PC-3 (cell line): ENCODE measurements at regions not wholly inside any gene's neighbourhood (a gene's known extent, or its start where the extent isn't known, plus 50 kb on each side); places are given as distances from the start of the nearest gene placed in this dataset.

ENCODE experiments used
- ATAC-seq: fragments of 200-7000 bp; cut with Tn5 transposase; 2 replicates; pipeline ENCODE4 v1.9.1; 2020; ENCODE audit warnings: mild to moderate bottlenecking, moderate library complexity
- BruUV-seq: library from RNA; stranded (reverse); fragments of 400-500 nt; replicated peaks from 2 replicates; lab custom pipeline; 2021; lab: Mats Ljungman, UMichigan
- CTCF ChIA-PET: fragments of 300-600 bp; sonication (Branson Sonifier 250); formaldehyde crosslinking; loops from one replicate; lab custom pipeline; 2022; ENCODE audit warnings: antibody characterized with exemption; lab: Charles Lee
- POLR2A ChIA-PET: fragments of 300-600 bp; sonication (Branson Sonifier 250); formaldehyde crosslinking; loops from one replicate; lab custom pipeline; 2022; ENCODE audit warnings: antibody characterized with exemption; ENCODE audit not compliant: unreplicated experiment; lab: Charles Lee
- DNase-seq: peaks from one replicate; pipeline ENCODE4 v3.0.0-alpha.2; 2015
- H2AFZ ChIP-seq: fragments of 300-600 bp; sonication (generic); 2 replicates; pipeline ENCODE4 v1.6.0; 2016; ENCODE audit warnings: antibody characterized with exemption, low read length
- H3F3A ChIP-seq: fragments of 300-600 bp; sonication (generic); one replicate; pipeline ENCODE4 v1.6.0; 2017; ENCODE audit warnings: antibody characterized with exemption, low read length, control low read depth, mild to moderate bottlenecking; ENCODE audit not compliant: unreplicated experiment
- H3K27ac ChIP-seq: fragments of 300-600 bp; sonication (generic); 2 replicates; pipeline ENCODE4 v1.5.1; 2016; ENCODE audit warnings: mild to moderate bottlenecking, low read length
- H3K27me3 ChIP-seq: fragments of 300-600 bp; sonication (generic); 2 replicates; pipeline ENCODE4 v1.6.1; 2016; ENCODE audit warnings: low read length, mixed read lengths
- H3K36me3 ChIP-seq: fragments of 300-600 bp; sonication (generic); 2 replicates; pipeline ENCODE4 v1.6.1; 2016; ENCODE audit warnings: low read depth, mixed run types, low read length, mixed read lengths
- H3K4me1 ChIP-seq: fragments of 300-600 bp; sonication (generic); 2 replicates; pipeline ENCODE4 v1.5.1; 2016; ENCODE audit warnings: low read length; ENCODE audit not compliant: insufficient read depth
- H3K4me2 ChIP-seq: fragments of 300-600 bp; sonication (generic); 2 replicates; pipeline ENCODE4 v1.6.0; 2016; ENCODE audit warnings: low read length
- H3K4me3 ChIP-seq: fragments of 300-600 bp; sonication (generic); 2 replicates; pipeline ENCODE4 v1.5.1; 2016; ENCODE audit warnings: mild to moderate bottlenecking, low read length, mixed read lengths
- H3K79me2 ChIP-seq: fragments of 300-600 bp; sonication (generic); 2 replicates; pipeline ENCODE4 v1.6.1; 2017; ENCODE audit warnings: low read length, mixed read lengths
- H3K9ac ChIP-seq: fragments of 300-600 bp; sonication (generic); 2 replicates; pipeline ENCODE4 v1.6.0; 2016; ENCODE audit warnings: mild to moderate bottlenecking, low read length
- H3K9me2 ChIP-seq: fragments of 300-600 bp; sonication (generic); replicated peaks from 2 replicates; pipeline ENCODE4 v1.6.1; 2016; ENCODE audit warnings: mixed run types, low read length, mixed read lengths
- H3K9me3 ChIP-seq: fragments of 300-600 bp; sonication (generic); 2 replicates; pipeline ENCODE4 v1.6.1; 2016; ENCODE audit warnings: low read length, mixed read lengths
- H4K20me1 ChIP-seq: fragments of 300-600 bp; sonication (generic); 2 replicates; pipeline ENCODE4 v1.6.1; 2016; ENCODE audit warnings: low read length, mixed read lengths
- EZH2 ChIP-seq: fragments of 300-600 bp; sonication (generic); IDR thresholded peaks from one replicate; pipeline ENCODE4 v1.6.1; 2017; ENCODE audit warnings: antibody characterized with exemption, mild to moderate bottlenecking, low read length; ENCODE audit not compliant: unreplicated experiment
- EZH2phosphoT487 ChIP-seq: fragments of 300-600 bp; sonication (generic); IDR thresholded peaks from 2 replicates; pipeline ENCODE4 v1.6.1; 2018; ENCODE audit warnings: mild to moderate bottlenecking, antibody characterized with exemption, low read length, borderline replicate concordance
- intact Hi-C: fragments of 100-400 bp; cut with micrococcal nuclease; formaldehyde crosslinking; loops from 2 replicates; pipeline ENCODE4 v1.9.0; 2023
- TF ChIP-seq, protein P1 (sequence below): fragments of 300-600 bp; sonication (generic); conservative IDR thresholded peaks from 2 replicates; pipeline ENCODE4 v1.5.1; 2017; ENCODE audit warnings: antibody characterized with exemption, low read depth, mild to moderate bottlenecking, low read length

DNA sequence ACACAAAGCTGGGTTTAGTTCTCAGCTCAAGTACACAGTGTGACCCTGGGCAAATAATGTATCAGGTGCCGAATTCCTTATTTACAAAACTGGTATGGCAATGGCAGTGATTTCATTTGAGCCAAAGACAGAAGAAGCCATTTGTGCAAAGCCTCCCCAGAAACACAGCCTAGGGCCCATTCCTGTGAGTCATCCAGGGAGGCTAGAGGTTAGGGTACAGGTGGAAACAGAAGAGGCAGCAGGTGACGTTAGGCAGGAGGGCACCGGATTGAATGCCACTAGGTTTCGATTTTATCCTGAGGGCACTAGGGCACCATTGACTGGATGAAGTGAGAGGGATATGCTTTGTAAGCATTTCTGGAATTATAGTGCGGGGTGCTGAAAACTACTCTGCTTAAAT is 766.9 kb upstream of the NR2F2 start:
- no peaks in the 10 kb centered on the region for H3K36me3 ChIP-seq
- H3K4me2 ChIP-seq, result no peak overlapping the region
- H3K4me3 ChIP-seq, result no peak overlapping the region
- no peaks in the 10 kb centered on the region for H3F3A ChIP-seq
- intact Hi-C loops, result no loop called here
- ATAC-seq (no peak), DNase-seq (peak; percentile 28)
- peaks cover 16% of the 10 kb centered on the region for H3K4me1 ChIP-seq
- no peak overlapping the region for H3K27ac ChIP-seq
- H3K9ac ChIP-seq, result no peak overlapping the region
- no peaks in the 10 kb centered on the region for H3K9me3 ChIP-seq
- POLR2A ChIA-PET, result no interaction called here
- H2AFZ ChIP-seq, result no peak overlapping the region
- H3K27me3 ChIP-seq, result no peaks in the 10 kb centered on the region
- CTCF ChIA-PET, result no interaction called here
- TF ChIP-seq EZH2phosphoT487 (no peak), EZH2 (no peak)
- TF ChIP-seq, protein P1, sequence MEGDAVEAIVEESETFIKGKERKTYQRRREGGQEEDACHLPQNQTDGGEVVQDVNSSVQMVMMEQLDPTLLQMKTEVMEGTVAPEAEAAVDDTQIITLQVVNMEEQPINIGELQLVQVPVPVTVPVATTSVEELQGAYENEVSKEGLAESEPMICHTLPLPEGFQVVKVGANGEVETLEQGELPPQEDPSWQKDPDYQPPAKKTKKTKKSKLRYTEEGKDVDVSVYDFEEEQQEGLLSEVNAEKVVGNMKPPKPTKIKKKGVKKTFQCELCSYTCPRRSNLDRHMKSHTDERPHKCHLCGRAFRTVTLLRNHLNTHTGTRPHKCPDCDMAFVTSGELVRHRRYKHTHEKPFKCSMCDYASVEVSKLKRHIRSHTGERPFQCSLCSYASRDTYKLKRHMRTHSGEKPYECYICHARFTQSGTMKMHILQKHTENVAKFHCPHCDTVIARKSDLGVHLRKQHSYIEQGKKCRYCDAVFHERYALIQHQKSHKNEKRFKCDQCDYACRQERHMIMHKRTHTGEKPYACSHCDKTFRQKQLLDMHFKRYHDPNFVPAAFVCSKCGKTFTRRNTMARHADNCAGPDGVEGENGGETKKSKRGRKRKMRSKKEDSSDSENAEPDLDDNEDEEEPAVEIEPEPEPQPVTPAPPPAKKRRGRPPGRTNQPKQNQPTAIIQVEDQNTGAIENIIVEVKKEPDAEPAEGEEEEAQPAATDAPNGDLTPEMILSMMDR, result no peak
- no peaks in the 10 kb centered on the region for H3K79me2 ChIP-seq
- H3K9me2 ChIP-seq, result no peaks in the 10 kb centered on the region
- H4K20me1 ChIP-seq, result no peaks in the 10 kb centered on the region
- no TSS peak for BruUV-seq

DNA sequence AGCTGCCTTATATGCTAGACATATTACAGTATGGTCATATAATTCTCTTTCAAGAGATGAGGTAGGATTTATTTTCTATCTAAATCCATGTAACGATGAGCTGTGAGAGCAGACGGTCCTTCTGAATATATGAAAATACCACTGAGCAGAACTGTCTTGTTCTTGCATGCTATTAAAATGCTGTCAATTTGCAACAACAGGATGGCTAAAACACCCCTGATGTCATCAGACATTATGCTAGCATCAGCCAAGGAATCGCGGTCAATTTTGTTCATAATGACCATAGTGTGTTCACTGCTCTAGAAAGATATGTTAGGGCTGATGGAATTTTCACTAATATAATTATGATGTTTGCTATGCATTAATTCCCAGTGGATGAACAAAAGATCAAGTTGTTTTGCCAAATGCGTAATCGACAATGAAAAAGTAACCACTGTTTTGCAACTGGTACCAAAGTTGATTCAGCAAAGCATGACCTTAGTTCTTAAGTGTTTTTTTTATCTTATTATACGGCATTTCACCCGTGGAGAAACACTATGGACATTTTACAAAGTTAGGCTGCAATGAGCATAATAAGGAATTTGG is 765.4 kb upstream of the NR2F2 start:
- ChIA-PET CTCF (no interaction called here), POLR2A (no interaction called here)
- no peaks in the 10 kb centered on the region for H3K36me3 ChIP-seq
- no peak overlapping the region for H2AFZ ChIP-seq
- H3K27me3 ChIP-seq, result no peaks in the 10 kb centered on the region
- DNase-seq, result no peak
- no peak overlapping the region for H3K27ac ChIP-seq
- no peaks in the 10 kb centered on the region for H4K20me1 ChIP-seq
- no peaks in the 10 kb centered on the region for H3K9me3 ChIP-seq
- ATAC-seq, result no peak
- TF ChIP-seq EZH2phosphoT487 (no peak), EZH2 (no peak)
- TF ChIP-seq, protein P1, result no peak
- H3F3A ChIP-seq, result no peaks in the 10 kb centered on the region
- no peak overlapping the region for H3K4me2 ChIP-seq
- H3K79me2 ChIP-seq, result no peaks in the 10 kb centered on the region
- no peaks in the 10 kb centered on the region for H3K9me2 ChIP-seq
- H3K4me1 ChIP-seq, result peaks cover 1% of the 10 kb centered on the region; the same call in 1 of the 2 replicates
- no peak overlapping the region for H3K9ac ChIP-seq
- no TSS peak for BruUV-seq
- intact Hi-C loops, result no loop called here
- H3K4me3 ChIP-seq, result no peak overlapping the region

DNA sequence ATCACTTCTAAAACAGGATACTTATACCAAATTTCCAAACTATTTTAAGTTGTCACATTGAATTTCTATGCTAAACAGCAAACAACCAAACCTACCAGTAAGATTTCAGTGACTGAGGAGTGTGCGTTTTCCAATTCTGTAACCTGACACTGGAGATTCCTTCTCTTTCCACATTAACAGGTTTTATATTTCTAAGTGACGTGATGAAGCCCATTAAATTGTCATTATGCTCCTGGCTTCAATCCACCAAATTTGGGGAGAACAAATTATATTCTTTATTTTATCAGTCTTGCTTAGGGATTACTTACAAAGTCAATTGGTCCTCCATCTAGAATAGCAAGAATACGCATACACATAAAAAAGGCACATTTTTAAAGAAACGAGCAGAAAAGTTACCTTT is 764.8 kb upstream of the NR2F2 start:
- intact Hi-C loops, result no loop called here
- Histone ChIP-seq H3K9me2 (no peaks in the 10 kb centered on the region), H3K4me1 (no peaks in the 10 kb centered on the region), H3K9ac (no peak overlapping the region), H2AFZ (no peak overlapping the region), H3K27me3 (no peaks in the 10 kb centered on the region), H4K20me1 (no peaks in the 10 kb centered on the region), H3F3A (no peaks in the 10 kb centered on the region), H3K79me2 (no peaks in the 10 kb centered on the region), H3K9me3 (no peaks in the 10 kb centered on the region), H3K4me3 (no peak overlapping the region), H3K27ac (no peak overlapping the region), H3K4me2 (no peak overlapping the region), H3K36me3 (no peaks in the 10 kb centered on the region)
- CTCF ChIA-PET, result no interaction called here
- ATAC-seq (no peak), DNase-seq (no peak)
- no TSS peak for BruUV-seq
- TF ChIP-seq EZH2phosphoT487, result no peak
- TF ChIP-seq, protein P1, result no peak
- TF ChIP-seq EZH2, result no peak
- POLR2A ChIA-PET, result no interaction called here
